Epidermal melanocyte (primary cell): ENCODE measurements at regions not wholly inside any gene's neighbourhood (a gene's known extent, or its start where the extent isn't known, plus 50 kb on each side); places are given as distances from the start of the nearest gene placed in this dataset.
"Not testable (repeated sequence)": the region's sequence is repeated elsewhere in the genome, so short reads cannot be mapped to it uniquely, and the experiment has no call there.

Experiments used
- DNase-seq: peaks from one replicate; pipeline ENCODE4 v3.0.0; 2011; ENCODE audit warnings: low spot score; ENCODE audit not compliant: insufficient read length

DNA sequence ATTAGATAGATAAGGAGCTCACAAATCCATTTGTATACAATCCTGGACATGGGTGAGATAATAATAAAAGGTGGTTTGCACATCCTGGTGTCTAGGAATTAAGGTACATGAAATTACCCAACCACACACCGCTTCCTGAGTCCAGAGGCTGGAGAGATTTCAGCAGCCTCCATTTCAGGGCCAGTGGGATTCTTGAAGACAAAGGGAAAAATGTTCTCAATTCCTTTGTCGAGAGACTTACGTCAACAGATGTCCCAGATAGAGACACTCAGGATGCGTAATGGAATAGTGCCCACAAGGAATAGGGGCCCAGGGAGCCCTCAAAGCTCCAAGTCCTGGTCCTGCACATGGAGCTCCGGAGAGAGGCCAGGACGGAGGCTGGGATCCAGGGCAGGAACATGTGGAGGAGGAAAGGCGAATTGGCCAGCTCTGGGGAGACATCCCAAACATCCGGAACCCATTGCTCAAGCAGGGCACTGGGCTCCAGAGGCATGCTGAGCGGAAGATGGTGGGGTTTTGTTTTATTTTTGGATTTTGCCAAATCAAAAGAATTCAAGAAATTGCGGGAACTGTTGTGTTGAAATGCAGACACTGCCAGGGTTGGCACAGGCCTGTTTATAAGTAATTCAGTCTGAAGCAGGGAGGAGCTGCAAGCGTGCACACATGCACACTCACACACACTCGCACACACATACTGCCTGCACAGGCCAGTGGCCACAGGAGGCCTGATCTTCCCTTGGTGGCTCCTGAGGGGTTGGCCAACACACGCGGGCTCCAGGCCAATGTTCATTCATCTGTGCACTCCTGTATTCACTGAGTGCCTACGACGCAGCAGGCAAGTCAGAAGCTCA lies 97.2 kb downstream of the NOG start:
- no peak for DNase-seq

- DNase-seq: no peak
These were observed 101.3 kb downstream of the NOG start for GRCh38 chr17:56694825-56695224.

DNA sequence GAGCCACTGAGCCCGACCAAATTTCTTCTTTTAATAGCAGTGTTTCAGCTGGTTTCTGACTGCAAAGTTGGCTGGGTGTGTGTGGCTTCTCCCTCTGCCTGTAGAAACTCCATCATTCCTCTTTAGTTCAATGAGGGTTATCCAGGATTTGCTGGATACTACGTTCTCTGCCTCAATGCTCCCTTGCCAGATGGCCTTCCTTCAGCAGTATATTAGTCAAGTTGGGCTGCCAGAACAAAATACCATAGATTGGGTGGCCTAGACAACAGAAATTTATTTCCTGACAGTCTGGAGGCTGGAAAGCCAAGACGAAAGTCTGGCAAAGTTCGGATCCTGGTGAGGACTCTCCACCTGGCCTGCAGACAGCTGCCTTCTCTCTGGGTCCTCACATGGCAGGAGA lies 103.7 kb downstream of the NOG start:
- no peak for DNase-seq

DNA sequence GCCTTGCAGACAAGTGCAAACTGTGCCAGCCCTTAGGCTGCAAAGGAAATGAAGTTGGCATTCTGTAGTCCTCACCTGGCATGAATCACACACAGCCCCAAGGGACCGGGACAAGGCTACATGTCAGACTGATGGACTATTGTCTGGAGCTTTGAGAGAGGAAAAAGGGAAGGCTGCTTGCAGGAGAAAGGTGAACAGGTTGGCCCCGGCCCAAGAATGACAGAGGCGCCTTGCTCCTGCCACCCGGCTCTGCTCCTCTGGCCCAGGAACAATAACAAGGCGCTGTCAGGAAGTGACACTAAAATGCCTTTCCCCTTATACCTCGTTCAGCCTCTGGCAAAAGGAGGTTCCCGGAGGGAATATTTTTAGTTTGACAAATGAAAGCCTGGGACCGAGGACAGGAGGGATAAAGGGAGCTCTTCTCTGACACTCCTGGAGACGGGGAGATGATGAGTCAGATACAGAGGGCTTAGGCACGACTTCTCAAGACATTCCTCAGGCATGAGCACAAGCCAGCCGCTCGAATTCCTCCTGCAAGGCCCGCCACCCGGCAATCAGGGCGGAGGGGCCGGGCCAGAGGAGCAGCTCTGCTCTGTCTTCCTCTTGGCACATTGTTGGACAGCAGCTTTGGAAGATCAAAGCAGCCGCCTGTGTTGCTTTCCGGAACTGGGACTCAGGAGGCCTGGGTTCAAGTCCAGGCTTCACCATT lies 105.8 kb downstream of the NOG start:
- DNase-seq: peak; percentile 84

DNA sequence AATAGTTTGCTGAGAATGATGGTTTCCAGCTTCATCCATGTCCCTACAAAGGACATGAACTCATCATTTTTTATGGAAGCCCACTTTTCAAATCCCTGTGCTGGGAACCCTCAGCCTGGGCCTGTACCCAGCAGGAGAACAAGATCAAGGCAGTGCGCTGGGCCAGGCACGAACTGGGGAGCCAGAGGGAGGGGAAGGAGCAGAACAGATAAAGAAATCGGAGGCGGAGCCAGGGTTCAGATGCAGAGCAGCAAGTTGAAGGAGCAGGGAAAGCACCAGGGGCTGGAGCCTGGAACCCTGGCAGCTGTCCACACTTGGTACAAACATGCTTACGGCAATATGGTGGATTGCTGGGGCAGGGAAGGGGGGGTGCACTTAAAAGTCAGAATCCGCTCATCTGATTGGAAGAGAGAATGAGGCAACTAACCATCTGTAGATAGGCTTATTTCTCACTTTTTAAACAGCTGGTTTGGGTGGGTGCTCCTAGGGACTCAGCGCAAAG lies 107.5 kb downstream of the NOG start:
- no peak for DNase-seq

DNA sequence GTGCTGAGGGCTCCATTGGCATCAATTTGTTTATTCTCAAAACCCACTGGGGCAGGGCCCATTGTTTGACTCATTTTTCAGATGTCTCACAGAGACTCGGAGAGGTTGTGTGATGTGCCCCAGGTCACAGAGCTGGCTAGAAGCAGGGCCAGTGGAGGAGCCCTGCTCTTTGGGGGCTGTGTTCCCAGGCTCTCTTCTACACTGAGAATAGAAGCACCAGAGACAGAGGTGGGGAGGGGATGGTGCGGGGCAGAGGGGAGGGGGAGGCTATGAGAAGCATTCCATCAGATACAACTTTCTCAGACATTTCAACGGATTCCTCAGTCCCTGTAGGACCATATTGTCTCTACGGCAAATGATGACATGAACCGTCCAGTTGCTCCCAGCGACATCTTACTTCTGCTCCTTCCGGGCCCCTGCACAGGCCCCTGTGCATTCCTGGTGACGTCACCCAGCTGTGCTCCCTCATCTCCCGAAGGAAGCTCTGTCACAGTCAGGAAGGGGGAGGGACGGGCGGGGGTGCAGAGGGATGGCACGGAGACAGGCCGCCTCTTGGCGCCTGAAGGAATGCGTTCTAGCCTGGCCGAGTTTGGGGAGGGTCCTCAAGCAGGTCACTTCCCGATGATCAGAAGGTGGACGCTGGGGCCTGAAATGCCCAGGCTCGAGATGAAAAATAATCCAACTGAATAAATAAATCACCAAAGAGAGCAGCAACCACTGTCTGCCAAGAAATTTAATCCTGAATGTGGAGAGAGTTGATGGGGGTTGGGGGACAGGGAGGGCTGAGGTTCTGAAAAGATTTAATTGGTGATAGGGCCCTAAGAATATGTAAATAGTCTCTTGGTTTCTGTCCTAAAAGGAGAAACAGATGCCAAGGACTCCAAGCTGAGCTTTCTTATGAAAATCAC lies 114.1 kb downstream of the NOG start:
- no peak for DNase-seq

DNA sequence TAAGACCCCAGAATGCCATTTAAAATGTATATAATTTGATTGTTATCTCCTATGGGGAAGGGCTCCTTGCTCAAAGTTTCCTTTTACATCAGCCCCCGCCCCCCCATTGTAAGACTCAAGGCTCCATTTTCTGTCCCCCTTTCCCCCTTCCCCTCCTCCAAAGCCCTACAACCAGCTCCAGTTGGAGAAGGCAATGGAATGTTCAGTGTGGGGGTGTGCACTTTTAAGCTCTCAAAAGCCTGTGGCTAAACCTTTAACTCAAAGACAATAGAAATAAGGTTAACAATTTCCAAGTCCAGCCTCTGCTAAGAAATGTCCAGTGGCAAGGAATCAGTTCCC lies 114.7 kb downstream of the NOG start:
- no peak for DNase-seq

GRCh38 chr17:56708670-56709410 lies 115.3 kb downstream of the NOG start:
- no peak for DNase-seq

DNA sequence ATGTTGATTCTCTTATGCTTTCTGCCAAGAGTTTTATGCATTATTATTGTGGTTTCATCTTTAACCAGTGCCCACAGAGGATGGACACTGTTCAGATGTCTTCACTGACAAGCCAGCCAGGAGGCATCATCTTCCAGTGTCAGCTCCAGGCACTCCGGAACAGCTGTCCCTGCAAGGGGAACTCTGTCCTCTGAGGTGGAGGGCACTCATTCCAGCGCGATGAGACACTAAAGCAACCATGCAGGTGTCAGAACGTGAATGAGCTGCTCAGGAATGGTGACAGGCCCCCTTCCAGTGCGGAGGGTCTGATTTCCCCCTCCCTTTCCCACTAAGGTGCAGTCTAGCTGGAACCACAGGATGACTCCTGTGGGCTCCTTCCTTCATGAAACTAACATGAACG lies 117.5 kb downstream of the NOG start:
- DNase-seq: no peak

DNA sequence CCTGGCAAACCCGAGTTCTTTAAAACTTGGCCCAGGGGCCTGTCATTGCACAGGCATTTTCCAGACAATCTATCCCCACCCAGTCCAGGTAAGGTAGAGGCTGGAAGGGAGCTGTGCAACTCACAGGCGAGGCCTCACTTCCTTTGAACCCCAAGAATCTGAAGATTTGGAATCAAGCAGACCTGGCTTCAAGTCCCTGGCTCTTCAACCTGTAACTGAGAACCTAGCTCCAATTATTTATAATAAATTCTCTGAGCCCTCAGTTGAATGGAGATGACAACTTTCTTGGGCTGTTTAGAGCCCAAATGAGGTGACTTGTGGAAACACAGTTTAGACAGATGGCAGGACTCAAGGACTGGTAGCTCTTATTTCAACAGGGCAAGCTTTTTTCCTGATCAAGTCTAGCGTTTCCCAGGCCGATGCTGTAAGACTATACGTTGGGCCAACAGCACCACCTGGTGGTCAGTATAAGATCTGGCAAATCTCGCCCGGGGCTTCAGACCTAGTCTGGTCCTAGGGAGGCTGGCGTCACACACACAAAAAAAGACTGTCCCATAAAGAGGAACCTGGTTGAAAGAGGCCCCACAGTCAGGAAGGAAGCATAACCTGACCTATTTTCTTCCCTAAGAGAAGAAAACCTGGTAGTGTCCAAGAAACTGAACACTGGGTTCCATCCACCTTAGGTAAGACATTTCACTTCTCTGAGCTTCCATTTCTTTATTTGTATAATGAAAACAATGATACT lies 117.9 kb downstream of the C17orf67 start:
- peak; percentile 92 for DNase-seq

DNA sequence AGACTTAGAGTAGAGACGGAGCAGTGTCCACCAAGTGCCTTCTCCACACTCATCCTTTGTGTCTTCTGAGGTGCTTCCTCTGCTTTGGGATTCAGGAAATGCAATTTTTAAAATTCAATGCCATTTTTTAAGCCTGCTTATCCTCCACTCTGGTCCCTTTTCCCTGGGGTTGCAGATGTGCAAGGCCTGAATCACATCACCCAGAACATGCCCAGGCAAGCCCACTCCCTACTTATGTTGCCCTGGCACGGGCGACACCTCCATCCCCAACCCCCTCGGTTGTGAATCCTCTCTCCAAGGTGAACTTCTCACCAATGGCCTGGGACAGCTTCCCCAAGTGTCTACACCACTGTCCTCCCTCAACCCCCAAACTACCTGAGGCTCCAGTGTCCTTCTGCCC lies 116.2 kb downstream of the C17orf67 start:
- DNase-seq: no peak

- DNase-seq: no peak
These were observed 115.2 kb downstream of the C17orf67 start for GRCh38 chr17:56718515-56718914.

- DNase-seq: no peak
These were observed 110.3 kb downstream of the C17orf67 start for GRCh38 chr17:56723421-56723820.

DNA sequence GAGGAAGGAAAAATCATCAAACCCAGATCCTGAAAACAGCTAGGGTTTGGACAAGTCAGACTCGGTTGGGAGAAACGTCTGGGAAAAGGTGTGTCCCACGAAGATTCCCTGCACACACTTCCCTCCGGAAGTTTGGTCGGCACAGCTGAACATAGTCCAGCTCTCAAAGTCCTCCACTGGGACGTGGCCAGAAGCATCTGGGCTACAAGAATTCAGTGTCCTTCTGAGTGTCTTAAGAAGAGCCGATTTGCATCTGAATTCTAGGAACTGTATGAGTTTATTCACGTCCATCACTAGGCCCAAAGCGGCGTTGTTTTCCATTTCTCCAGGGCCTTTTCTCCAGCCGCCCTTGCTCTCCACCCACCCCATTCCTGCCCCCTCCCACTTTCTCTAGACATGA lies 109.1 kb downstream of the C17orf67 start:
- no peak for DNase-seq

GRCh38 chr17:56725144-56725543 lies 108.6 kb downstream of the C17orf67 start:
- no peak for DNase-seq

DNA sequence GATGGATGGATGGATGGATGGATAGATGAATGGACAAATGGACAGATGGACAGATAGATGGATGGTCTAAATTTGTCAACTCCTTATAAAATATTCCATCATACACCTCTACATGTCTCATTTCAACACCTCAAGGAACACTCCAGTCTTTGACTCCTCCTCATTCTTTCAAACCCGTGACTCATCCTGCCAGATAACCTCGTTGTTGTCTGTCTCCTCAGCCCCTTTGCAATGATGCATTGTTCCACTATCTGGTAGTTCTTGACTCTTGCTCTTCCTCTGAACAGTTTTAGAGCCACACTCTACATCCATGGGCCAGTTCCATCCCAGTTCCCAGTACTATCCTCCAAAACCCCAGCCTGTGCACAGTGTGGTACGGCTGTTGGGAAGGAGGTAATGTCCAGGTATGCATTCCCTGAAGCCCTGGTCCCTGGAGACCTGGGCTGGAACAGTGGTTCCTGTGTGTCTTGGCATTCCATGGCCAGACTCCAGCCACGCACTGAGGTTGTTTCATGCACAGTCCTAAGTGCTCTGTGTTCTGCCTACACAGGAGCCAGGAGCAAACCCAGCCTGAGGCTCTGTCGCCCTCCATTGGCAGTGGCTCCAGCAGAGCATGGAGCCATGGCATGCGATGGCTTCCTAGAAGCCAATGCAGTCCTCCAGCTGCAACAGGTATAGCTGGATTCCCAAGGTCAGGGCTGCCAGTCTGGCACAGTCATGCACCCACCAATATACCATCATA lies 105.7 kb downstream of the C17orf67 start:
- no peak for DNase-seq

GRCh38 chr17:56731096-56731495 lies 102.6 kb downstream of the C17orf67 start:
- DNase-seq: not testable (repeated sequence)

- no peak for DNase-seq
These were observed 99.9 kb downstream of the C17orf67 start for GRCh38 chr17:56733833-56734232.

DNA sequence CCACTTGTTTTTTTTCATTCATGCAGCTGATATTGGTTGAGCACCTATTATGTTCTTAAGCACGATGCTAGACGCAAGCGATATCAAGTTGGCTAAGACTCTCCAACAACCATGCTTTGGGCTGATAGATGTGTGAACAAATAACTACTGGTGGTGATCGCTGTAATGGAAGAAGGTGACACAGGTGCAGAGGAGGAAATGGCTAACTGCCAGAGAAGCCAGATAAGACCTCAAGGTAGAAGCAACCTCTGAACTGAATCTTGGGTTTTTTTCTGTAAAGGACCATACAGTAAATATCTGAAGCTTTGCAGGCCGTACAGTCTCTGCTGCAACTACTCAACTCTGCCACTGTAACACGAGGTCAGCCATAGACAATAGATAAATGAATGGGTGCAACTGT lies 97.9 kb downstream of the C17orf67 start:
- no peak for DNase-seq
